HEK293 (cell line): ENCODE measurements at regions not wholly inside any gene's neighbourhood (a gene's known extent, or its start where the extent isn't known, plus 50 kb on each side); places are given as distances from the start of the nearest gene placed in this dataset.

Source experiments
- CTCF ChIA-PET: fragments of 350-600 bp; formaldehyde crosslinking; extraction: SDS; loops from one replicate; lab custom pipeline; 2021; ENCODE audit warnings: antibody characterized with exemption; lab: Yijun Ruan, JAX
- POLR2A ChIA-PET: fragments of 300-600 bp; formaldehyde crosslinking; extraction: SDS; loops from one replicate; lab custom pipeline; 2020; ENCODE audit warnings: antibody characterized with exemption, inconsistent platforms; lab: Yijun Ruan, JAX
- H3K27ac ChIP-seq: fragments of 200-500 bp; sonication (Bioruptor generic); 2 replicates; pipeline ENCODE4 v1.5.1; 2014; ENCODE audit warnings: low read depth, low read length, control low read depth, inconsistent platforms; ENCODE audit errors: extremely low read depth
- H3K36me3 ChIP-seq, 2 experiments: fragments of 200-500 bp in 1 of 2; sonication (Bioruptor generic) in 1 of 2; 1 replicate in 1 of 2; 2 replicates in 1 of 2; pipeline ENCODE4 v1.5.1; 2014 to 2017; ENCODE audit warnings: inconsistent platforms in 2 of 2, low read length in 2 of 2; ENCODE audit not compliant: control insufficient read depth in 2 of 2, insufficient read depth in 1 of 2
- H3K4me1 ChIP-seq: fragments of 200-500 bp; sonication (Bioruptor generic); 2 replicates; pipeline ENCODE4 v1.5.1; 2014; ENCODE audit warnings: mild to moderate bottlenecking, low read length, inconsistent platforms; ENCODE audit not compliant: control insufficient read depth, insufficient read depth
- H3K4me3 ChIP-seq: 2 replicates; pipeline ENCODE4 v1.5.1; 2011; ENCODE audit warnings: low read depth, mild to moderate bottlenecking, control low read depth, low read length, moderate library complexity
- H3K9me3 ChIP-seq: fragments of 200-500 bp; sonication (Bioruptor generic); 2 replicates; pipeline ENCODE4 v1.5.1; 2014; ENCODE audit warnings: low read depth, low read length, inconsistent platforms; ENCODE audit not compliant: control insufficient read depth, insufficient read depth
- GFI1B ChIP-seq: fragments of 450-650 bp; formaldehyde crosslinking; IDR thresholded peaks from 2 replicates; pipeline ENCODE4 v1.5.1; 2016; ENCODE audit warnings: missing biosample characterization, missing genetic modification characterization
- GLIS1 ChIP-seq: fragments of 450-650 bp; formaldehyde crosslinking; IDR thresholded peaks from 2 replicates; pipeline ENCODE4 v1.5.1; 2016; ENCODE audit warnings: missing biosample characterization, missing genetic modification characterization
- HOXA7 ChIP-seq: sonication (generic); formaldehyde crosslinking; IDR thresholded peaks from 2 replicates; pipeline ENCODE4 v1.8.1; 2022; ENCODE audit warnings: missing genetic modification reagents, borderline replicate concordance
- REPIN1 ChIP-seq: fragments of 450-650 bp; formaldehyde crosslinking; IDR thresholded peaks from 2 replicates; pipeline ENCODE4 v1.5.1; 2017; ENCODE audit warnings: missing biosample characterization, missing genetic modification characterization, low read depth
- ZBTB26 ChIP-seq: fragments of 450-650 bp; formaldehyde crosslinking; optimal IDR thresholded peaks from 2 replicates; pipeline ENCODE3; 2016; ENCODE audit warnings: missing biosample characterization, mild to moderate bottlenecking, missing genetic modification characterization
- ZNF148 ChIP-seq: fragments of 450-650 bp; formaldehyde crosslinking; IDR thresholded peaks from 2 replicates; pipeline ENCODE4 v1.5.0; 2017; ENCODE audit warnings: missing biosample characterization, missing genetic modification characterization, borderline replicate concordance
- ZNF155 ChIP-seq: fragments of 450-650 bp; formaldehyde crosslinking; IDR thresholded peaks from 2 replicates; pipeline ENCODE4 v1.5.1; 2016; ENCODE audit warnings: missing biosample characterization, missing genetic modification characterization
- ZNF175 ChIP-seq: fragments of 450-650 bp; formaldehyde crosslinking; IDR thresholded peaks from 2 replicates; pipeline ENCODE4 v1.5.1; 2016; ENCODE audit warnings: missing biosample characterization, missing genetic modification characterization
- ZNF18 ChIP-seq: fragments of 450-650 bp; formaldehyde crosslinking; IDR thresholded peaks from 2 replicates; pipeline ENCODE4 v1.5.1; 2016; ENCODE audit warnings: missing biosample characterization, missing genetic modification characterization
- ZNF184 ChIP-seq: fragments of 450-650 bp; IDR thresholded peaks from 2 replicates; pipeline ENCODE4 v1.5.1; 2018; ENCODE audit warnings: missing biosample characterization, mild to moderate bottlenecking, missing genetic modification characterization
- ZNF302 ChIP-seq: fragments of 450-650 bp; formaldehyde crosslinking; IDR thresholded peaks from 2 replicates; pipeline ENCODE4 v1.5.1; 2016; ENCODE audit warnings: missing biosample characterization, missing genetic modification characterization, low read depth
- ZNF473 ChIP-seq: fragments of 450-650 bp; formaldehyde crosslinking; IDR thresholded peaks from 2 replicates; pipeline ENCODE4 v1.5.1; 2017; ENCODE audit warnings: missing biosample characterization, missing genetic modification characterization
- ZNF529 ChIP-seq: fragments of 450-650 bp; formaldehyde crosslinking; IDR thresholded peaks from 2 replicates; pipeline ENCODE4 v1.5.1; 2017; ENCODE audit warnings: missing genetic modification characterization, missing biosample characterization; ENCODE audit not compliant: insufficient replicate concordance
- ZNF544 ChIP-seq: fragments of 450-650 bp; formaldehyde crosslinking; IDR thresholded peaks from 2 replicates; pipeline ENCODE4 v1.5.0; 2017; ENCODE audit warnings: missing biosample characterization, missing genetic modification characterization
- ZNF555 ChIP-seq: fragments of 450-650 bp; formaldehyde crosslinking; conservative IDR thresholded peaks from 2 replicates; pipeline ENCODE4 v1.5.1; 2017; ENCODE audit warnings: missing biosample characterization, mild to moderate bottlenecking, missing genetic modification characterization, inconsistent platforms
- ZNF560 ChIP-seq: fragments of 450-650 bp; formaldehyde crosslinking; IDR thresholded peaks from 2 replicates; pipeline ENCODE4 v1.5.1; 2017; ENCODE audit warnings: missing biosample characterization, missing genetic modification characterization, borderline replicate concordance
- ZNF623 ChIP-seq: fragments of 450-650 bp; formaldehyde crosslinking; IDR thresholded peaks from 2 replicates; pipeline ENCODE4 v1.5.1; 2016; ENCODE audit warnings: missing biosample characterization, missing genetic modification characterization
- ZNF707 ChIP-seq: fragments of 450-650 bp; formaldehyde crosslinking; IDR thresholded peaks from 2 replicates; pipeline ENCODE4 v1.5.1; 2016; ENCODE audit warnings: missing biosample characterization, missing genetic modification characterization
- ZNF747 ChIP-seq: fragments of 450-650 bp; formaldehyde crosslinking; IDR thresholded peaks from 2 replicates; pipeline ENCODE4 v1.5.1; 2016; ENCODE audit warnings: missing biosample characterization, missing genetic modification characterization
- ZNF792 ChIP-seq: fragments of 450-650 bp; formaldehyde crosslinking; IDR thresholded peaks from 2 replicates; pipeline ENCODE4 v1.5.1; 2016; ENCODE audit warnings: missing biosample characterization, missing genetic modification characterization
- ZNF843 ChIP-seq: fragments of 450-650 bp; formaldehyde crosslinking; IDR thresholded peaks from 2 replicates; pipeline ENCODE4 v1.5.1; 2016; ENCODE audit warnings: missing biosample characterization, missing genetic modification characterization
- ZSCAN16 ChIP-seq: fragments of 450-650 bp; formaldehyde crosslinking; IDR thresholded peaks from 2 replicates; pipeline ENCODE4 v1.5.1; 2016; ENCODE audit warnings: missing biosample characterization, missing genetic modification characterization
- ZSCAN30 ChIP-seq: fragments of 450-650 bp; IDR thresholded peaks from 2 replicates; pipeline ENCODE4 v1.5.1; 2018; ENCODE audit warnings: missing biosample characterization, mild to moderate bottlenecking, missing genetic modification characterization, moderate library complexity
- TF ChIP-seq, protein P1 (sequence below): fragments of 450-650 bp; formaldehyde crosslinking; IDR thresholded peaks from 2 replicates; pipeline ENCODE4 v1.5.1; 2016; ENCODE audit warnings: missing biosample characterization, missing genetic modification characterization

- TF ChIP-seq, protein P1, sequence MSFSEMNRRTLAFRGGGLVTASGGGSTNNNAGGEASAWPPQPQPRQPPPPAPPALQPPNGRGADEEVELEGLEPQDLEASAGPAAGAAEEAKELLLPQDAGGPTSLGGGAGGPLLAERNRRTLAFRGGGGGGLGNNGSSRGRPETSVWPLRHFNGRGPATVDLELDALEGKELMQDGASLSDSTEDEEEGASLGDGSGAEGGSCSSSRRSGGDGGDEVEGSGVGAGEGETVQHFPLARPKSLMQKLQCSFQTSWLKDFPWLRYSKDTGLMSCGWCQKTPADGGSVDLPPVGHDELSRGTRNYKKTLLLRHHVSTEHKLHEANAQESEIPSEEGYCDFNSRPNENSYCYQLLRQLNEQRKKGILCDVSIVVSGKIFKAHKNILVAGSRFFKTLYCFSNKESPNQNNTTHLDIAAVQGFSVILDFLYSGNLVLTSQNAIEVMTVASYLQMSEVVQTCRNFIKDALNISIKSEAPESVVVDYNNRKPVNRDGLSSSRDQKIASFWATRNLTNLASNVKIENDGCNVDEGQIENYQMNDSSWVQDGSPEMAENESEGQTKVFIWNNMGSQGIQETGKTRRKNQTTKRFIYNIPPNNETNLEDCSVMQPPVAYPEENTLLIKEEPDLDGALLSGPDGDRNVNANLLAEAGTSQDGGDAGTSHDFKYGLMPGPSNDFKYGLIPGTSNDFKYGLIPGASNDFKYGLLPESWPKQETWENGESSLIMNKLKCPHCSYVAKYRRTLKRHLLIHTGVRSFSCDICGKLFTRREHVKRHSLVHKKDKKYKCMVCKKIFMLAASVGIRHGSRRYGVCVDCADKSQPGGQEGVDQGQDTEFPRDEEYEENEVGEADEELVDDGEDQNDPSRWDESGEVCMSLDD (tag by site-specific recombination), result no peak
- TF ChIP-seq ZNF175 (tag by site-specific recombination) (no peak), ZNF529 (no peak), ZNF555 (no peak)
These were observed 1270.8 kb downstream of the ZPLD1 start (continued) for GRCh38 chr3:103705641-103706040.

DNA sequence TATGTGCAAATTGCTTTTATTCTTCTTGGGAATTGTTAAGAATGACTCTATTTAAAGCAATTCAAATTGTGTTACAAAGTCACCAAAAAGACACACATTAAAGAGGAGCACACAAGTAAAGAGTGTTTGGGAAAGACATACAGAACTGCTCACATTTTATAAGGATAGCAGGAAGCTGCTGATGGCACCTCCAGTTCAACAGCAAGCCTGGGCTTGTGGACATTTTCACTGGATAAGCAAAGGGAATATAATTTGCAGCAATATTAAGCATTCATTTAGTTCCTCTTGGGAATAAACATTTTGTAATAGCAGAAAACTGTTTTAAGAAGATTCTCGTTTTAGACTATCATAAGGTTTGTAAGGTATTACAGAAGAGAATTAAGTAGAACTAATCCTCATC lies 1271.9 kb downstream of the ZPLD1 start:
- Histone ChIP-seq H3K27ac (no peak overlapping the region), H3K9me3 (no peaks in the 10 kb centered on the region), H3K4me3 (no peak overlapping the region), H3K4me1 (no peaks in the 10 kb centered on the region), H3K36me3 (no peaks in the 10 kb centered on the region)
- TF ChIP-seq ZSCAN30 (tag by site-specific recombination) (no peak), ZNF184 (tag by site-specific recombination) (no peak)
- ChIA-PET POLR2A (no interaction called here), CTCF (no interaction called here)

- no peaks in the 10 kb centered on the region for H3K36me3 ChIP-seq
- no peak overlapping the region for H3K4me3 ChIP-seq
- H3K4me1 ChIP-seq, result no peaks in the 10 kb centered on the region
- ChIA-PET POLR2A (no interaction called here), CTCF (no interaction called here)
- no peak overlapping the region for H3K27ac ChIP-seq
- no peaks in the 10 kb centered on the region for H3K9me3 ChIP-seq
- no peak for TF ChIP-seq ZNF747
- TF ChIP-seq ZNF843 (tag by site-specific recombination), result no peak
- no peak for TF ChIP-seq ZNF18 (tag by site-specific recombination)
- no peak for TF ChIP-seq ZBTB26 (tag by site-specific recombination)
- TF ChIP-seq GLIS1, result no peak
- TF ChIP-seq ZSCAN16, result no peak
- no peak for TF ChIP-seq ZNF473 (tag by site-specific recombination)
- no peak for TF ChIP-seq HOXA7 (CRISPR knock-in tag)
- no peak for TF ChIP-seq REPIN1 (tag by site-specific recombination)
- no peak for TF ChIP-seq ZNF155
- no peak for TF ChIP-seq GFI1B (tag by site-specific recombination)
- TF ChIP-seq ZNF302 (tag by site-specific recombination), result no peak
- no peak for TF ChIP-seq ZNF792 (tag by site-specific recombination)
- no peak for TF ChIP-seq ZNF544 (tag by site-specific recombination)
- TF ChIP-seq ZNF148, result no peak
- TF ChIP-seq ZNF560 (tag by site-specific recombination), result no peak
- TF ChIP-seq ZNF623, result no peak
- TF ChIP-seq ZNF707, result no peak
These were observed 1276.9 kb downstream of the ZPLD1 start for GRCh38 chr3:103711670-103712069.
